Prostate gland (tissue), 2 donors: ENCODE measurements at regions not wholly inside any gene's neighbourhood (a gene's known extent, or its start where the extent isn't known, plus 50 kb on each side); places are given as distances from the start of the nearest gene placed in this dataset.

Source experiments
- DNase-seq: peaks from one replicate; pipeline ENCODE4 v3.0.0-alpha.2; 2019; ENCODE audit warnings: low spot score
- H3K27ac ChIP-seq, 2 donors: fragments of 200-600 bp; sonication (generic); 2 replicates each; pipeline ENCODE4 v1.5.1; 2017 to 2019
- H3K27me3 ChIP-seq: fragments of 200-600 bp; sonication (generic); replicated peaks from 2 replicates; pipeline ENCODE4 v1.5.1; 2019; ENCODE audit not compliant: insufficient read depth
- H3K36me3 ChIP-seq, 2 donors: fragments of 200-600 bp; sonication (generic); 1 replicate in 1 of 2; 2 replicates in 1 of 2; pipeline versions ENCODE4 v1.5.1 to v1.8.1; 2017 to 2019
- H3K4me1 ChIP-seq: fragments of 200-600 bp; sonication (generic); replicated peaks from 2 replicates; pipeline ENCODE4 v1.5.1; 2019
- H3K4me3 ChIP-seq, 2 donors: fragments of 200-600 bp; sonication (generic); 2 replicates each; pipeline ENCODE4 v1.5.1; 2017 to 2019
- H3K9me3 ChIP-seq: fragments of 200-600 bp; sonication (generic); 2 replicates; pipeline ENCODE4 v1.5.1; 2017
- POLR2A ChIP-seq: fragments of 450-650 bp; IDR thresholded peaks from one replicate; pipeline ENCODE4 v1.6.1; 2016; ENCODE audit warnings: antibody characterized with exemption, mild to moderate bottlenecking
- POLR2AphosphoS5 ChIP-seq: sonication (generic); formaldehyde crosslinking; IDR thresholded peaks from one replicate; pipeline ENCODE4 v1.6.1; 2017; ENCODE audit warnings: antibody characterized with exemption
- WGBS: methylation state at CpG from one replicate; pipeline ENCODE4 v1.1.5; 2018; 5-methylcytosine and 5-hydroxymethylcytosine counted together
- intact Hi-C: fragments of 100-400 bp; cut with DNase I; formaldehyde crosslinking; loops from one replicate; pipeline ENCODE4 v1.14.2; 2022
- TF ChIP-seq, protein P1 (sequence below), 4 experiments: fragments of 200-600 bp in 2 of 4; fragments of 450-650 bp in 2 of 4; sonication (generic) in 2 of 4; IDR thresholded peaks; 1 replicate in 3 of 4; 2 replicates in 1 of 4; pipeline ENCODE4 v1.5.1; 2016 to 2019; ENCODE audit warnings: antibody characterized with exemption in 4 of 4, mild to moderate bottlenecking in 2 of 4, moderate library complexity in 2 of 4

DNA sequence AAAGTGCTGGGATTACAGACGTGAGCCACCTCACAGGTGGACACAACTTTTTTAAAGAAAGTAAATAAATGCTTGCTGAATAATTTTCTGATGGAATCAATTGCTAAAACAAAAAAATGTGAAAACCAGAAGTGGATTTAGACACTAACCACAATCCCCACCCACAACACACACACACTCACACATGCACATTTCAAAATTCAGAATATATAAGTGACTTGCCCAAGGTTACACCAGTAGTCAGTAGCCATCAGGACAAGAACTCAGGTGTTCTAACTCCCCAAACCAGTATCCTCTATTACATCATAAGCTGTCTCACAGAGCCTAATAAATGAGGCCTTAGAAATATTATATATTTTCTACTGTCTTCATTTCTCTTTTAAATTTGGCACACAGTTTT, 1923.6 kb upstream of the PIK3C3 start:
- Histone ChIP-seq H3K4me3 (no peak overlapping the region), H3K36me3 (no peaks in the 10 kb centered on the region), H3K9me3 (no peaks in the 10 kb centered on the region), H3K27ac (no peak overlapping the region), H3K27me3 (no peaks in the 10 kb centered on the region), H3K4me1 (no peaks in the 10 kb centered on the region)
- TF ChIP-seq POLR2AphosphoS5 = no peak
- TF ChIP-seq, protein P1, sequence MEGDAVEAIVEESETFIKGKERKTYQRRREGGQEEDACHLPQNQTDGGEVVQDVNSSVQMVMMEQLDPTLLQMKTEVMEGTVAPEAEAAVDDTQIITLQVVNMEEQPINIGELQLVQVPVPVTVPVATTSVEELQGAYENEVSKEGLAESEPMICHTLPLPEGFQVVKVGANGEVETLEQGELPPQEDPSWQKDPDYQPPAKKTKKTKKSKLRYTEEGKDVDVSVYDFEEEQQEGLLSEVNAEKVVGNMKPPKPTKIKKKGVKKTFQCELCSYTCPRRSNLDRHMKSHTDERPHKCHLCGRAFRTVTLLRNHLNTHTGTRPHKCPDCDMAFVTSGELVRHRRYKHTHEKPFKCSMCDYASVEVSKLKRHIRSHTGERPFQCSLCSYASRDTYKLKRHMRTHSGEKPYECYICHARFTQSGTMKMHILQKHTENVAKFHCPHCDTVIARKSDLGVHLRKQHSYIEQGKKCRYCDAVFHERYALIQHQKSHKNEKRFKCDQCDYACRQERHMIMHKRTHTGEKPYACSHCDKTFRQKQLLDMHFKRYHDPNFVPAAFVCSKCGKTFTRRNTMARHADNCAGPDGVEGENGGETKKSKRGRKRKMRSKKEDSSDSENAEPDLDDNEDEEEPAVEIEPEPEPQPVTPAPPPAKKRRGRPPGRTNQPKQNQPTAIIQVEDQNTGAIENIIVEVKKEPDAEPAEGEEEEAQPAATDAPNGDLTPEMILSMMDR (IDR thresholded peaks at IDR 0.05) = no peak
- no peak for TF ChIP-seq POLR2A
- WGBS = 70% methylated on average over 1 of the region's 1 CpG
- intact Hi-C loops = no loop called here
- no peak for DNase-seq

DNA sequence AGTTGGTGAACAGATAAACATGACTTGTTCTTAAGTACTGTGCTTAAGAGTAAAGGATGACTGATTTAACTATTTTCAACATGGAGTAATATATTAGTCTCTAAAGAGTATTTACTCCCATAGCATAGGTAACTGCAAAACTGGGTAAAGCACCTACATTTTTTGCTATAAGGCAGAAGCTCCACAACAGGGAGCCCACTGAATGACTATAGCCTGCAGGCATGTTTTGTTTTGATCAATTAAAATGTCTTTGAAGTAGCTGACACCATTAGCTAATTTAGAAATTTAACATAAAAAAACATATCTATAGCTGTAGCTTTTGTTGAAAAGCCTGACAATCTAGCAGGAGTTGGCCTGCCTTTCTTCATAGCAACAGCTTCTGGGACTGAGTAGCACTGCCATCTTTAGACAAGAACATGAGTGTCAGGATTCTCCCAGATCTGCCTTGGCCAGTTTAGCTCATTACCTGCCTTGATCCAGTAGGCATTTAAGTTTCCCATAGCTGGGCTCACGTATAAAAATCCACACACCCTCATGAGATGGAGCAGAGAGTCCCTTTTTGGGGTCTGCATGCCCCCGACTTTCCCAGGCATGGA, 1935.1 kb upstream of the PIK3C3 start:
- H3K27ac ChIP-seq = no peak overlapping the region
- intact Hi-C loops = no loop called here
- TF ChIP-seq, protein P1 (IDR thresholded peaks at IDR 0.05) = no peak
- TF ChIP-seq POLR2A (no peak), POLR2AphosphoS5 (no peak)
- no peaks in the 10 kb centered on the region for H3K27me3 ChIP-seq
- H3K9me3 ChIP-seq = no peaks in the 10 kb centered on the region
- H3K4me1 ChIP-seq = no peaks in the 10 kb centered on the region
- no peak overlapping the region for H3K4me3 ChIP-seq
- 92% methylated on average over 2 of the region's 2 CpGs for WGBS
- H3K36me3 ChIP-seq = no peaks in the 10 kb centered on the region
- no peak for DNase-seq

DNA sequence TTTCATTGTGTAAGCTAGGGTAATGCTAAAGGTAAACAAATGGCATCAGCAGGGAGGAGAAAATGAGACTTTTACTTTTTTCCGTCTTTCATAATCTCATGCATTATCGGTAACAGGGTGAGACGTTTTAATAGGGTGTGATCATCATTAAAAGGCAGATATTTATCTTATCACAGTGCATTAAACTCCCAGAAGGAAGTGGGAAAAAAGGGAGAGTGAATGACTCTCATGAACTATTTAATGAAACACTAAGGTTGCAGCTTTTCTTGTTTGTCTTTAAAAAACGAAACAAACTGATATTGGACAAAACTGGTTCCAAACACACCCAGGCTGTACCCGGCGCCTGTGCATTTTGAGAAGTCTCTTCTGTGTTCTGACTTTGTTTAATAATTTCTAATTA, 1936.8 kb upstream of the PIK3C3 start:
- no peaks in the 10 kb centered on the region for H3K36me3 ChIP-seq
- no peak for TF ChIP-seq POLR2AphosphoS5
- TF ChIP-seq, protein P1 (IDR thresholded peaks at IDR 0.05) = no peak
- TF ChIP-seq POLR2A = no peak
- intact Hi-C loops = no loop called here
- no peak overlapping the region for H3K4me3 ChIP-seq
- no peaks in the 10 kb centered on the region for H3K9me3 ChIP-seq
- no peaks in the 10 kb centered on the region for H3K27me3 ChIP-seq
- no peak for DNase-seq
- H3K4me1 ChIP-seq = no peaks in the 10 kb centered on the region
- no peak overlapping the region for H3K27ac ChIP-seq
- 34% methylated on average over 6 of the region's 6 CpGs for WGBS

DNA sequence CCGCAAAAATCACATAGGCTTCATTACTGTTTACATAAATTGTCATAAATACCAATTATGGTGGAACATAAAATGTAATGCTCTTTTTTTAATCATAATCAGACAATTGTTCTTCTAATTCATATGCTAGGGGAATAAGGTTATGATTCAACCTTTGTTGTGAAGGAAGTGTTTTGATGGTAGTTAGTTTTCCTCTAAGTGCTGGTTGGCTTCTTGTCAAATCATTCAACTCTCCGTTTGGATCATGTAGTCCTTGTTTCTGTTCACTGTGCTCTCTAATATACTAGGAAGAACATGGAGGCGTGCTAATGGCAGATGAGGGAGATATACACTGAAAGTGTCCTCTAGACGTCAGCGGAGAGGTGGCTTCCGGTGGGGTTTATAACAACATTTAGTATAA, 1938.0 kb upstream of the PIK3C3 start:
- TF ChIP-seq POLR2A = no peak
- TF ChIP-seq, protein P1 (IDR thresholded peaks at IDR 0.05) = no peak
- no peak for TF ChIP-seq POLR2AphosphoS5
- no peaks in the 10 kb centered on the region for H3K9me3 ChIP-seq
- no peak for DNase-seq
- no peak overlapping the region for H3K4me3 ChIP-seq
- no peaks in the 10 kb centered on the region for H3K36me3 ChIP-seq
- no peaks in the 10 kb centered on the region for H3K27me3 ChIP-seq
- 80% methylated on average over 6 of the region's 6 CpGs for WGBS
- H3K27ac ChIP-seq = no peak overlapping the region
- intact Hi-C loops = no loop called here
- H3K4me1 ChIP-seq = no peaks in the 10 kb centered on the region

DNA sequence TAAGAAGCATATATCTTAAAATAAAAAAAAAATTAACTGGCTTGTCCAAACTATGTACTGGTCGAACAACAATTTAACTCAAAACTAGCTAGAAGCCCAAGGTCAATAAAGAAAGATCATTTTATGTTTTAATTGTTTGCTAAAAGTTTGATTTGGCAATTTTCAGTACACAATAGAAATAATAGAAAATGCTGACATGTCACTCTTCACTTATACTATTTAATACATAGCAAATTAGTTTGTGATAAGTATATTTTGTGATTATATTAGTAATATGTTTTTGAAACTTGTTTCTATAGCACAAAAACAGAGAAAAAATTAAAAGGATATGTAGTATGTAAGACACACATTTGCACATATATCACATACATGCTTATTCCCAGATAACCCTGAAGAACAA, 1938.6 kb upstream of the PIK3C3 start:
- no peak overlapping the region for H3K4me3 ChIP-seq
- H3K4me1 ChIP-seq = no peaks in the 10 kb centered on the region
- H3K36me3 ChIP-seq = no peaks in the 10 kb centered on the region
- no peak for DNase-seq
- no peaks in the 10 kb centered on the region for H3K27me3 ChIP-seq
- TF ChIP-seq POLR2AphosphoS5 (no peak), POLR2A (no peak)
- TF ChIP-seq, protein P1 (IDR thresholded peaks at IDR 0.05) = no peak
- no peak overlapping the region for H3K27ac ChIP-seq
- intact Hi-C loops = no loop called here
- WGBS = 59% methylated on average over 1 of the region's 1 CpG
- H3K9me3 ChIP-seq = no peaks in the 10 kb centered on the region
